Epithelial cell of esophagus (primary cell): ENCODE measurements at regions not wholly inside any gene's neighbourhood (a gene's known extent, or its start where the extent isn't known, plus 50 kb on each side); places are given as distances from the start of the nearest gene placed in this dataset.
"Not testable (repeated sequence)": the region's sequence is repeated elsewhere in the genome, so short reads cannot be mapped to it uniquely, and the experiment has no call there.

ENCODE experiments used
- DNase-seq: peaks from one replicate; pipeline ENCODE4 v3.0.0; 2010; ENCODE audit warnings: low read depth
- H3K4me3 ChIP-seq: 2 replicates; pipeline ENCODE4 v1.5.1; 2011; ENCODE audit warnings: mild to moderate bottlenecking, low read length, control low read depth
- CTCF ChIP-seq: IDR thresholded peaks from 2 replicates; pipeline ENCODE4 v1.5.1; 2011; ENCODE audit warnings: low read depth, mild to moderate bottlenecking, low read length, control low read depth, inconsistent platforms; ENCODE audit not compliant: insufficient read depth; ENCODE audit errors: missing control alignments

- no peak overlapping the region for H3K4me3 ChIP-seq
- no peak for DNase-seq
- TF ChIP-seq CTCF = no peak
These were observed 714.0 kb downstream of the SEMA5A start for GRCh38 chr5:8831854-8832253.

- H3K4me3 ChIP-seq = no peak overlapping the region
- TF ChIP-seq CTCF = no peak
- no peak for DNase-seq
These were observed 706.4 kb downstream of the SEMA5A start for GRCh38 chr5:8839361-8840055.

- no peak overlapping the region for H3K4me3 ChIP-seq
- TF ChIP-seq CTCF = no peak
- no peak for DNase-seq
These were observed 705.6 kb downstream of the SEMA5A start for GRCh38 chr5:8840237-8840636.

- not testable (repeated sequence) for H3K4me3 ChIP-seq, DNase-seq
These were observed 705.1 kb downstream of the SEMA5A start for GRCh38 chr5:8840746-8841145.

- DNase-seq = peak; percentile 35
- H3K4me3 ChIP-seq = no peak overlapping the region
These were observed 702.8 kb downstream of the SEMA5A start for GRCh38 chr5:8842971-8843551.

GRCh38 chr5:8843771-8844170 lies 702.1 kb downstream of the SEMA5A start:
- peak; percentile 45 for DNase-seq
- TF ChIP-seq CTCF = no peak
- no peak overlapping the region for H3K4me3 ChIP-seq

More at GRCh38 chr5:8842971-8843551, 702.8 kb downstream of the SEMA5A start:
- peak; percentile 36 for TF ChIP-seq CTCF

- no peak overlapping the region for H3K4me3 ChIP-seq
- DNase-seq = no peak
- no peak for TF ChIP-seq CTCF
These were observed 701.7 kb downstream of the SEMA5A start for GRCh38 chr5:8844206-8844605.
